Endothelial cell of umbilical vein (primary cell): ENCODE measurements at regions not wholly inside any gene's neighbourhood (a gene's known extent, or its start where the extent isn't known, plus 50 kb on each side); places are given as distances from the start of the nearest gene placed in this dataset.

ENCODE experiments used
- BruUV-seq: library from RNA; stranded (reverse); fragments of 400-500 nt; replicated peaks from 2 replicates; lab custom pipeline; 2021; lab: Mats Ljungman, UMichigan
- CTCF ChIA-PET: fragments of 300-600, 350-600 bp; sonication (Branson Sonifier 250); formaldehyde crosslinking; loops from one replicate; lab custom pipeline; 2021; ENCODE audit warnings: antibody characterized with exemption, inconsistent platforms; lab: Charles Lee
- POLR2A ChIA-PET: fragments of 300-600, 350-600 bp; sonication (Branson Sonifier 250); formaldehyde crosslinking; loops from one replicate; lab custom pipeline; 2021; ENCODE audit warnings: antibody characterized with exemption, inconsistent platforms; lab: Charles Lee
- DNase-seq: peaks from one replicate; pipeline ENCODE4 v3.0.0-alpha.2; 2011; ENCODE audit warnings: low read depth, low spot score
- FAIRE-seq: peaks from 2 replicates; lab custom pipeline; 2011; peaks lifted over from hg19 to GRCh38; lab: Jason Lieb, UNC
- H2AFZ ChIP-seq: 2 replicates; pipeline ENCODE4 v1.6.0; 2012; ENCODE audit warnings: low read depth, low read length, control low read depth, inconsistent platforms
- H3K27ac ChIP-seq: 2 replicates; pipeline ENCODE4 v1.5.1; 2011; ENCODE audit warnings: low read depth, mild to moderate bottlenecking, control low read depth, low read length, moderate library complexity; ENCODE audit not compliant: insufficient read depth
- H3K27me3 ChIP-seq, 2 experiments: 2 replicates each; pipeline versions ENCODE4 v1.6.0 to v1.6.1; 2011; ENCODE audit warnings: low read length in 2 of 2, mixed read lengths in 1 of 2; ENCODE audit not compliant: control insufficient read depth in 2 of 2, insufficient read depth in 2 of 2
- H3K36me3 ChIP-seq, 2 experiments: 2 replicates in 1 of 2; 3 replicates in 1 of 2; pipeline ENCODE4 v1.5.1; 2011; ENCODE audit warnings: low read length in 2 of 2, mild to moderate bottlenecking in 1 of 2, moderate library complexity in 1 of 2; ENCODE audit not compliant: control insufficient read depth in 2 of 2, insufficient read depth in 2 of 2; ENCODE audit errors: extremely low read depth in 1 of 2
- H3K4me1 ChIP-seq: 3 replicates; pipeline ENCODE4 v1.5.1; 2011; ENCODE audit warnings: mild to moderate bottlenecking, low read length; ENCODE audit not compliant: control insufficient read depth, insufficient read depth; ENCODE audit errors: extremely low read depth
- H3K4me2 ChIP-seq: 2 replicates; pipeline ENCODE4 v1.6.1; 2011; ENCODE audit warnings: low read length, control low read depth, mixed read lengths; ENCODE audit not compliant: insufficient read depth
- H3K4me3 ChIP-seq, 3 experiments: fragments of 200-600 bp in 1 of 3; sonication (generic), shearing (Covaris generic) in 1 of 3; replicated peaks in 1 of 3; 2 replicates each; pipeline ENCODE4 v1.5.1; 2011 to 2016; ENCODE audit warnings: control low read depth in 3 of 3, low read length in 3 of 3, mild to moderate bottlenecking in 2 of 3, inconsistent platforms in 1 of 3, low read depth in 1 of 3, moderate library complexity in 1 of 3; ENCODE audit not compliant: insufficient read depth in 1 of 3
- H3K79me2 ChIP-seq: 2 replicates; pipeline ENCODE4 v1.6.0; 2012; ENCODE audit warnings: low read length, inconsistent platforms; ENCODE audit not compliant: control insufficient read depth, insufficient read depth
- H3K9ac ChIP-seq: replicated peaks from 2 replicates; pipeline ENCODE3; 2011; ENCODE audit warnings: low read length, control low read depth; ENCODE audit not compliant: insufficient read depth; ENCODE audit errors: extremely low read depth
- H3K9me1 ChIP-seq: replicated peaks from 3 replicates; pipeline ENCODE4 v1.6.0; 2011; ENCODE audit warnings: mild to moderate bottlenecking, low read length; ENCODE audit not compliant: control insufficient read depth, insufficient read depth; ENCODE audit errors: extremely low read depth
- H3K9me3 ChIP-seq: replicated peaks from 2 replicates; pipeline ENCODE4 v1.5.1; 2012; ENCODE audit warnings: low read length, inconsistent platforms; ENCODE audit not compliant: control insufficient read depth, insufficient read depth
- H4K20me1 ChIP-seq: replicated peaks from 2 replicates; pipeline ENCODE3; 2011; ENCODE audit warnings: mild to moderate bottlenecking, low read length; ENCODE audit not compliant: control insufficient read depth, insufficient read depth; ENCODE audit errors: extremely low read depth
- CTCF ChIP-seq, 2 donors: IDR thresholded peaks; 1 replicate in 1 of 2; 2 replicates in 1 of 2; pipeline ENCODE4 v1.5.1; 2011; ENCODE audit warnings: low read length in 2 of 2, mild to moderate bottlenecking in 2 of 2, moderate library complexity in 2 of 2, control low read depth in 1 of 2, inconsistent platforms in 1 of 2, low read depth in 1 of 2; ENCODE audit not compliant: insufficient read depth in 1 of 2; ENCODE audit errors: extremely low read depth in 1 of 2
- EZH2 ChIP-seq: IDR thresholded peaks from 2 replicates; pipeline ENCODE4 v1.6.1; 2012; ENCODE audit warnings: borderline replicate concordance, low read depth, mild to moderate bottlenecking, moderate library complexity, low read length, inconsistent platforms; ENCODE audit not compliant: severe bottlenecking
- FOS ChIP-seq: IDR thresholded peaks from 2 replicates; pipeline ENCODE4 v1.6.1; 2011; ENCODE audit warnings: mild to moderate bottlenecking, low read length, moderate library complexity, borderline replicate concordance; ENCODE audit not compliant: insufficient read depth
- GATA2 ChIP-seq: IDR thresholded peaks from 2 replicates; pipeline ENCODE4 v1.7.0; 2011; ENCODE audit warnings: low read depth, mild to moderate bottlenecking, moderate library complexity, mixed read lengths, low read length; ENCODE audit not compliant: insufficient read length, insufficient read depth
- JUN ChIP-seq: IDR thresholded peaks from 2 replicates; pipeline ENCODE4 v1.6.1; 2011; ENCODE audit warnings: borderline replicate concordance, low read depth; ENCODE audit not compliant: insufficient read length, insufficient read depth
- MAX ChIP-seq: IDR thresholded peaks from 2 replicates; pipeline ENCODE4 v1.6.1; 2011; ENCODE audit not compliant: insufficient read depth, insufficient read length
- MYC ChIP-seq: IDR thresholded peaks from one replicate; pipeline ENCODE4 v1.6.1; 2011; ENCODE audit warnings: mild to moderate bottlenecking, low read depth, low read length
- POLR2A ChIP-seq: IDR thresholded peaks from 2 replicates; pipeline ENCODE4 v1.6.1; 2012; ENCODE audit warnings: low read depth, mild to moderate bottlenecking, control low read depth, low read length
- POLR2AphosphoS5 ChIP-seq: IDR thresholded peaks from 2 replicates; pipeline ENCODE4 v1.6.1; 2012; ENCODE audit warnings: low read depth, mild to moderate bottlenecking, control low read depth, low read length, moderate library complexity; ENCODE audit not compliant: insufficient read depth
- dilution Hi-C: fragments of 300-500 bp; cut with MboI; formaldehyde crosslinking; loops from one replicate; pipeline ENCODE4 v1.15.0; 2019; ENCODE audit warnings: low sequenced_read_pairs; ENCODE audit not compliant: extremely low pct_ligation_motif_present
- intact Hi-C: fragments of 100-400 bp; cut with micrococcal nuclease; formaldehyde crosslinking; loops from one replicate; pipeline ENCODE4 v1.10.0; 2022

- CTCF ChIA-PET: no interaction called here
- BruUV-seq: no TSS peak
- no peak for FAIRE-seq
- Histone ChIP-seq H3K27ac (no peak overlapping the region), H3K9ac (no peak overlapping the region), H3K9me3 (no peaks in the 10 kb centered on the region), H3K4me1 (peaks cover 3% of the 10 kb centered on the region), H4K20me1 (no peaks in the 10 kb centered on the region), H3K4me3 (no peak overlapping the region), H3K27me3 (no peaks in the 10 kb centered on the region), H3K36me3 (no peaks in the 10 kb centered on the region), H3K79me2 (no peaks in the 10 kb centered on the region), H3K9me1 (no peaks in the 10 kb centered on the region), H2AFZ (no peak overlapping the region), H3K4me2 (no peak overlapping the region)
- POLR2A ChIA-PET: no interaction called here
- TF ChIP-seq EZH2 (no peak), GATA2 (no peak), MAX (no peak), JUN (no peak), FOS (no peak), POLR2A (no peak), POLR2AphosphoS5 (no peak), CTCF (IDR thresholded peaks at IDR 0.05; ENCODE audit: extremely low read depth in 1 of 2, insufficient read depth in 1 of 2, low read depth in 1 of 2, low read length in 2 of 2) (no peak), MYC (no peak)
- intact Hi-C loops (no loop called here), dilution Hi-C loops (no loop called here)
- no peak for DNase-seq
These were observed 133.1 kb upstream of the CHST15 start for GRCh38 chr10:124226271-124227054.
